Effector memory CD4-positive, alpha-beta T cell (primary cell): ENCODE measurements at regions not wholly inside any gene's neighbourhood (a gene's known extent, or its start where the extent isn't known, plus 50 kb on each side); places are given as distances from the start of the nearest gene placed in this dataset.
"Not testable (repeated sequence)": the region's sequence is repeated elsewhere in the genome, so short reads cannot be mapped to it uniquely, and the experiment has no call there.

Experiments
- DNase-seq, 3 donors: peaks; one replicate each; pipeline ENCODE4 v3.0.0-alpha.2; 2020
- H3K27ac ChIP-seq: 2 replicates; pipeline ENCODE4 v1.7.0; 2013; ENCODE audit warnings: mild to moderate bottlenecking, low read length, moderate library complexity; ENCODE audit not compliant: insufficient read depth, poor library complexity, severe bottlenecking
- H3K27me3 ChIP-seq: replicated peaks from 2 replicates; pipeline ENCODE4 v1.7.0; 2013; ENCODE audit warnings: mild to moderate bottlenecking, low read length; ENCODE audit not compliant: insufficient read depth, control insufficient read depth, poor library complexity, severe bottlenecking
- H3K36me3 ChIP-seq: 2 replicates; pipeline ENCODE4 v1.7.0; 2013; ENCODE audit warnings: mild to moderate bottlenecking, low read length, moderate library complexity; ENCODE audit not compliant: control insufficient read depth, insufficient read depth
- H3K4me1 ChIP-seq: 2 replicates; pipeline ENCODE4 v1.7.0; 2013; ENCODE audit warnings: low read length, mild to moderate bottlenecking; ENCODE audit not compliant: control insufficient read depth, insufficient read depth, poor library complexity, severe bottlenecking
- H3K4me3 ChIP-seq: 2 replicates; pipeline ENCODE4 v1.7.0; 2013; ENCODE audit warnings: low read length, low read depth, mild to moderate bottlenecking; ENCODE audit not compliant: insufficient read depth, poor library complexity, severe bottlenecking
- H3K9me3 ChIP-seq: 2 replicates; pipeline ENCODE4 v1.7.0; 2013; ENCODE audit warnings: mild to moderate bottlenecking, low read length, moderate library complexity; ENCODE audit not compliant: control insufficient read depth

DNA sequence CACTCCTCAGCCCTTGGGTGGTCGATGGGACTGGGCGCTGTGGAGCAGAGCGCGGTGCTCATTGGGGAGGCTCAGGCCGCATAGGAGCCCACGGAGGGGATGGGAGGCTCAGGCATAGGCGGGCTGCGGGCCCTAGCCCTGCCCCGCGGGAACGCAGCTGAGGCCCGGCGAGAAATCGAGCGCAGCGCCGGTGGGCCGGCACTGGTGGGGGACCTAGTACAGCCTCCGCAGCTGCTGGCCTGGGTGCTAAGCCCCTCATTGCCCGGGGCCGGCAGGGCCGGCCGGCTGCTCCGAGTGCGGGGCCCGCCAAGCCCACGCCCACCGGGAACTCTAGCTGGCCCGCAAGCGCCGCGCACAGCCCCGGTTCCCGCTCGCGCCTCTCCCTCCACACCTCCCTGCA lies 135.0 kb upstream of the TMEM170B start:
- DNase-seq, H3K27ac ChIP-seq, H3K27me3 ChIP-seq, H3K36me3 ChIP-seq, H3K4me3 ChIP-seq, H3K9me3 ChIP-seq, H3K4me1 ChIP-seq: not testable (repeated sequence)

DNA sequence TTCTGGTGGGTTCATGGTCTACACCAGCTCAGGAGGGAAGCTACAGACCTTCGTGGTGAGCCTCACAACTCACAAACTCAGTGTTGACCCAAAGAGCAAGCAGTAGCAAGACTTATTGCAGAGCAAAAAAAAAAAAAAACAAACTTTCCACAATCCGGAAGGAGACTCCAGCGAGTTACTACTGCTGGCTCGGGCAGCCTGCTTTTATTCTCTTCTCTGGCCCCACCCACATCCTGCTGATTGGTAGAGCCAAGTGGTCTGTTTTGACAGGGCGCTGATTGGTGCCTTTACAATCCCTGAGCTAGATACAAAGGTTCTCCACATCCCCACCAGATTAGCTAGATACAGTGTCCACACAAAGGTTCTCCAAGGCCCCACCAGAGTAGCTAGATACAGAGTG lies 135.6 kb upstream of the TMEM170B start:
- not testable (repeated sequence) for H3K27me3 ChIP-seq, H3K27ac ChIP-seq, H3K4me3 ChIP-seq, H3K36me3 ChIP-seq, DNase-seq, H3K4me1 ChIP-seq, H3K9me3 ChIP-seq

DNA sequence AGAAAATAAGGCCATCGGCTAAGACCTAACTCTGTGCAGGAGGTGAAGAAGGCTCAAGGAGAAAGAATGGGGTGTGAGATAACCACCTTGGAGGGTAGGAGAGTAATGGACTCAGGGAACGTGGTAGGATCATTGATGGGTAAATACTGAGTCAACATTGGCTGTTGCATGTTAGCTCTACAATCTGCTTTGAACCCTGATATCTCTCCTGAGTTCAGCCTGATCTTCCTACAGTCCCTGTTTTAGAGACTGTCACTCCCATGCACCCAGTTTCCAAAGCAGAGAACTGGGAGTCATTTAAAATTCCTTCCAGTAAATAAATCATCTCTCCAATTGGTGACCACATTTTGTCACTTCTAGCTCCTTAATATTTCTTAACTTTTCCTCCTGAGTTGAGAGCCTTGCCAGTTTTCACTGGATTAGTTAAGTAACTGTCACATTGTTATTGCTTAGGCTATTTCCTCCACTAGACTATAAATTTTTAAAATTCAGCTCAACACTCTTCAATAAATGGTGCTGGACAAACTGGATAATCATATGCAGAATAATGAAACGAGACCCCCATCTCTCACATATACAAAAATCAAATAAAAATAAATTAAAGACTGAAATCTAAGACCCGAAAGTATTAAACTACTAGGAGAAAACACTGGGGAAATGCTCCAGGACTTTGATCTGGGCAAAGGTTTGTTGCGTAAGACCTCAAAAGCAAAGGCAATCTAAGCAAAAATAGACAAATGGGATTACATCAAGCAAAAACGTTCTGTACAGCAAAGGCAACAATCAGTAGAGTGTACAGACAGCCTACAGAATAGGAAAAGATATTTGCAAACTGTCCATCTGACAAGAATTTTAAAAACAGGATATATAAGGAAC lies 138.9 kb upstream of the TMEM170B start:
- no peaks in the 10 kb centered on the region for H3K36me3 ChIP-seq
- no peak for DNase-seq
- no peak overlapping the region for H3K4me3 ChIP-seq
- no peak overlapping the region for H3K27ac ChIP-seq
- no peaks in the 10 kb centered on the region for H3K9me3 ChIP-seq
- H3K4me1 ChIP-seq: no peaks in the 10 kb centered on the region
- H3K27me3 ChIP-seq: no peaks in the 10 kb centered on the region

DNA sequence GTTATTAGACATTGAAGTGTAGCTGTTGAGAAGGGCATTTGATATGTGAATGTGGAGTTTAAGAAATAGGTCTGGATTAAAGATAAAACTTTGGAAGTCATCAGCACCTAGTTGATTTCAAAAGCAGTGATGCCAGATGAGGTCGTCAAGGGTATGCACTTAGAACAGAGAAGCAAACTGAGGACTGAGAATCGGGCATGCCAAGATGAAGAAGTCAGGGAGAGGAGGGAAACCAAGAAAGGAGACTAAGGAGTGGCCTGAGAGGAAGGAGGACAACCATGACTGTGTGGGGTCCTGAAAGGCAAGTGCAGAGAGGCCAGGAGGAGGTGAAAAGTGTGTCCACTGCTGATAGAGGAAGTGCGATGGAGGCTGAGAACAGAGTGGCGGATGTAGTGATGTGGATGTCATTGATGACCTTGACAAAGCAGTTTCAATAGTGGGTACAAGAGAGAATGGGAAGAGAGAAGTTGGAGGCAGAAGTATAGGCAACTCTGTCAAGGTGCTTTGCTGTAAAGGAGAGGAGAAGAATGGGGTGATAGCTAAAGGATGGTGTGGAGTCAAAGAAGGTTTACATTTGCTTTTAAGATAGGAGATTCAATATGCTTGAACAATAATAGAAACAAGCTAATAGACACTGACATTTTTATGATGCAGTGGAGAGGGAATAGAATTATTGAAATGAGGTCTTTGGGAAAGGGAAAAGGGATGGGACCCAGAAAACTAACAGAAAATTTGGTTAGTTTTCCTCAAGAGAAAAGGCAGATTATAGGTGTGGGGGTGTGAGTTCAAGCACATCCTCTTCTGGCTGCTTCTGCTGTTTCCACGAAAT lies 139.7 kb upstream of the TMEM170B start:
- no peak for DNase-seq
- Histone ChIP-seq H3K4me3 (no peak overlapping the region), H3K27ac (no peak overlapping the region), H3K27me3 (no peaks in the 10 kb centered on the region), H3K36me3 (no peaks in the 10 kb centered on the region), H3K4me1 (no peaks in the 10 kb centered on the region), H3K9me3 (no peaks in the 10 kb centered on the region)

DNA sequence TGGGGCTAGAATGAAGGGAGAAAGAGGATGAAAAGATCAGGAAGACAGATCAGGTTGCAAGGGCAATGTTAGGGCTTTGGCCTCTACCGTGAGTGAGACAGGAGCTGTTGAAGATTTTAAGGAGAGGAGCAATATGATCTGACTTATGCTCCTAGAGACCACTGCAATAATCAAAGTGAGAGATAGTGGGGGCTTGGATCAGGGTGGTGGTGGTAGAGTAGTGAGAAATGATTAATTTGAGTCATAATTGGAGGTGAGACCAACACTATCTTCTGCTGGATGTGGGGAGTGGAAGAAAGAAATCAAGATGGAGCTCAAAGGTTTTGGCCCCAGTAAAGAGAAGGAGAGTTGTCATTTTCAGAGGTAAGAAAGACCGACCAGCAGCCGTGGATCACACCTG lies 140.7 kb upstream of the TMEM170B start:
- H3K9me3 ChIP-seq: no peaks in the 10 kb centered on the region
- H3K4me1 ChIP-seq: no peaks in the 10 kb centered on the region
- no peaks in the 10 kb centered on the region for H3K27me3 ChIP-seq
- H3K36me3 ChIP-seq: no peaks in the 10 kb centered on the region
- H3K27ac ChIP-seq: no peak overlapping the region
- no peak for DNase-seq
- no peak overlapping the region for H3K4me3 ChIP-seq

DNA sequence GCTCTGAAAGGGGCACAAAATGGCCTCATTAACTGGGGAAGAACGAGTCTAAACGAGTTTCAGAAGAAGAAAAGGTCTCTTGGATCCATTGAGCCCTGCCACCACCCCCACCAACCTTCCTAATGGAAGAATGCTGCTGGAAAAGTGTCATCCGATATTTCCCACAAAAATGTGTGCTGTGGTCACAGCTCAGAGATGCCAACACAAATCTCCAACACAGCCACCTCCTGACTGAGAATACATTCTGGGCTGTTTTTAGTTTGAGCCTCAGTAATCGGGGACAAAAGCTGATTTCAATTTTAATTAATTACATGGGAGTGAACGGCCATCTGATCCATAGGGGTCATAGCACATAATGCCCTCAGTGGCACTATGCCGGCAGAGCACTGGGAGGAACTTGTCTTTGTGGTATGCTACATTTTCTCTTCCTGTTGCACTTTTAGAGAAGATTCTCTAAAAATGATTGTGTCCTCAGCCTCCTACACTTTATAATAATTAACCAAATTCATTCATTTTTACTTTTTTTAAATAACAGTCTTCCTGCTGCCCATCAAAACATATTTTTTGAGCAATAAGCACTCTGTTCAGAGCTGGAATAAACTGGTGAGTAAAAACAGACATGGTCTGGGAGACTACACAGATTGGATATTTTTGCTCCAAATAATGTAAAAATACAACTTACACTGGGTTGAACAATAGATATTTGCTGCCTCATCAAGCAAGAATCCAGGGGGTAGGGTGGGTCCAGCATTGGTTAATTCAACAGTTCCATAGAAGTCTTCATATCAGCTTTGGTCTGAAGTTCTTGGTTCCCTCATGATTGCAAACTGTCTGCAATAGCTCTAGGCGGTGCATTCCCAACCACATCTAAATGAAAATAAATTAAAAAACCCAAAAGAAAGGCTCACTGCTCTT lies 143.6 kb upstream of the TMEM170B start:
- Histone ChIP-seq H3K36me3 (no peaks in the 10 kb centered on the region), H3K27me3 (no peaks in the 10 kb centered on the region), H3K4me3 (no peak overlapping the region), H3K4me1 (no peaks in the 10 kb centered on the region), H3K9me3 (no peaks in the 10 kb centered on the region), H3K27ac (no peak overlapping the region)
- DNase-seq: no peak

DNA sequence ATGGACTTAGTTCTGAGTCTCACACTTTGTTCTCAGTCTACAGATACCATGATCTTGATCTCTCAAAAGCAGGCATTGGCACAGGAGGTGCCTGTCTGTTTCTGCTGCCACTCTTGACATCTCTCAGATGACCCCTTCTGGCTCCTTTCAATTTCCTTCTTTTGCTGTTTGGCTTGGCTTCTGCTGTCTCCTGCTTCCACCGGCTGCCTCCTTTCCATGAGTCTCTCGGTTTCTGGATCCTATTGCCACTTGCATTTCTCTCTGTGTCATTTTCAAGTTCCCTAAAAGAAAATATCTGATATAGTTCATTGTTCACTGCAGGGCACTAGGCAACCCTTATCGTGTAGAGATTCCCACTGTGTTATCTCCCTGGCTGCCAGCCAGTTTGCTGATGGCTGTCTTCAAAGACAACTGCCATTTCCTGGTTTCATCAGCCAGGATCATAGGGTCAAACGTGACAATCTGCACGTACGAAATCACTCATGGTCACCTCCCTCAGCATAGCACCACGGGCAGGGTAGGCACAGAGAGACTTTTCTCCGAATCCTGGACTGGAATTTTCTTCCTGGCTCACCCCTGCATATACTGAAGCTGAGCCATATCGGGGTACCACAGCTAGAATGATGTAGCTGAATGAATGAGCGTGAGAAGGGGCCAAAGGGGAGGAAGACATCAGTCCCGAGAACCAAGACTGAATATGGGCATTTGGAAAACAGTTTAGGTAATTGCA lies 144.6 kb upstream of the TMEM170B start:
- H3K4me1 ChIP-seq: no peaks in the 10 kb centered on the region
- H3K36me3 ChIP-seq: no peaks in the 10 kb centered on the region
- H3K4me3 ChIP-seq: no peak overlapping the region
- DNase-seq: no peak
- H3K9me3 ChIP-seq: no peaks in the 10 kb centered on the region
- no peak overlapping the region for H3K27ac ChIP-seq
- no peaks in the 10 kb centered on the region for H3K27me3 ChIP-seq

DNA sequence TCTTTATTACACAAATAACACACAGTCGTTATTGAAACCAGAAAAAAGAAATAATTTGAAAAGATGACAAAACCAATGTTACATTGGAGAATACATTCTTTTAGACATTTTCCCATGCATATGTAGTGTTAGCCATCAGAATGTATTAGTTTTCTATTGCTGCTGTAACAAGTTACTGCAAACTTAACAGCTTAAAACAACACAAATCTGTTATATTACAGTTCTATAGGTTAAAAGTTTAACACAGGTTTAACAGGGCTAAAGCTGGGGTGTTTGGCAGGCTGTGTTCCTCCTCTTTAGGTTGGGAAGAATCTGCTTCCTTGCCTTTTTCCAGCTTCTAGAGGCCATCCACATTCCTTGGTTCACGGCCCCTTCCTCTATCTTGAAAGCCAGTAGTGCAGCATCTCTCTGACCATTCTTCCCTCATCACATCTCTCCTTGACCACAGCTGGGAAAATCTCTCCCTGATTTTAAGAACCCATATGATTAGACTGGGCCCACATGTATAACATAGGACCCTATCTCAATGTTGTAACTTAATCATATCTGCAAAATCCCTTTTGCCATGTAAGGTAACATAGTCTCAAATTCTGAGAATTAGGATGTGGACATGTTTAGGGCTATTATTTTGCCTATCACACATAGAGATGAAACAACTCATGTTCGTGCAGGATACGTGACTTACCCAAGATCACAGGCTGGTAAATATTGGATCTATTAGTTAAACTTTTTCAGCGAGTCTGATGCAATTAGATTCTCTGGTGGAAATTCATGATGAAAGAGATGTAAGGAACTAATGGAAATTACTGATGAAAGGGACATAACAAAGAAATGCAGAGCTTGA lies 145.4 kb upstream of the TMEM170B start:
- Histone ChIP-seq H3K27ac (no peak overlapping the region), H3K4me1 (no peaks in the 10 kb centered on the region), H3K36me3 (no peaks in the 10 kb centered on the region), H3K9me3 (no peaks in the 10 kb centered on the region), H3K27me3 (no peaks in the 10 kb centered on the region), H3K4me3 (no peak overlapping the region)
- no peak for DNase-seq

DNA sequence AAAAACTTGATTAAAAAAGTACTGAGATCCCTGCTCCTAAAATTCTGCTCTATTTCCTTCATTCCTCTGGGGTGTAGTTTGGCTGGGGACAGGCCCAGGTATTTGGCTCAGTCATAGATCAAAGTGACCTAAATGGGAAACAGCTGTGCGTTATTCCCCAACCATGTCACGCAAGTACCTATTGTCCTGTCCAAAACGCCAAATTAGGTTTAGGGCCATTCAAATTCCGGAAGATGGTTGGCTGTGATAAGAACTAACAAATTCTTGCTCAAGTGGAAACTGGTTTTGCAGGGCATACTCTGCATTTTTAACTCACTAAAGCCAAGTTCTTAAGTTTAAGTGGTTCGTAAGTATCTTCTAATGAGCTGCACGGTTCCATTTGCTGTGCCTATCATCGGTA lies 147.6 kb upstream of the TMEM170B start:
- Histone ChIP-seq H3K9me3 (no peaks in the 10 kb centered on the region), H3K27ac (no peak overlapping the region)

More for the DNA sequence above, 147.6 kb upstream of the TMEM170B start:
- DNase-seq: no peak
- Histone ChIP-seq H3K27me3 (no peaks in the 10 kb centered on the region), H3K4me1 (no peaks in the 10 kb centered on the region), H3K4me3 (no peak overlapping the region), H3K36me3 (no peaks in the 10 kb centered on the region)
